ENCODE measurements at regions not wholly inside any gene's neighbourhood (a gene's known extent, or its start where the extent isn't known, plus 50 kb on each side); places are given as distances from the start of the nearest gene placed in this dataset.

- Histone ChIP-seq H3K27ac (ENCODE audit: control insufficient read depth, insufficient read depth) (no peak overlapping the region), H3K9me3 (replicated peaks; ENCODE audit: control insufficient read depth, insufficient read depth, low read length) (no peaks in the 10 kb centered on the region), H3K4me2 (ENCODE audit: control insufficient read depth, insufficient read depth) (no peak overlapping the region), H4K20me1 (ENCODE audit: control insufficient read depth, insufficient read depth) (no peaks in the 10 kb centered on the region), H3K79me2 (ENCODE audit: control insufficient read depth, insufficient read depth, low read length) (no peaks in the 10 kb centered on the region), H3K27me3 (replicated peaks in 1 of 2; ENCODE audit: control insufficient read depth in 2 of 2, insufficient read depth in 2 of 2, low read length in 1 of 2) (no peaks in the 10 kb centered on the region), H3K4me1 (ENCODE audit: control insufficient read depth, insufficient read depth, low read length) (no peaks in the 10 kb centered on the region), H2AFZ (ENCODE audit: control insufficient read depth, low read depth, low read length) (no peak overlapping the region), H3K9ac (ENCODE audit: control insufficient read depth, insufficient read depth, low read length) (no peak overlapping the region), H3K4me3 (no peak overlapping the region), H3K36me3 (ENCODE audit: control insufficient read depth in 2 of 2, insufficient read depth in 2 of 2, low read length in 1 of 2) (no peaks in the 10 kb centered on the region)
- in situ Hi-C loops (cut with MboI): no loop called here
- WGBS (ENCODE audit: insufficient coverage, insufficient replicate concordance, low lambda C conversion rate, missing lambda C conversion rate): 0% methylated on average over 1 of the region's 1 CpG
- BruUV-seq (replicated peaks): no TSS peak
- ChIA-PET POLR2A (no interaction called here), RAD21 (ENCODE audit: unreplicated experiment) (interaction anchor here (0.6 to 1.2 kb wide), 2 partner anchors 15 to 147 kb away, joined by 4 read pairs; no protein-coding TSS in a partner anchor), CTCF (no interaction called here), SMC1A (ENCODE audit: uncharacterized antibody, unreplicated experiment) (no interaction called here)
- intact Hi-C loops (cut with micrococcal nuclease; ENCODE audit: unreplicated experiment): no loop called here
- DNase-seq (ENCODE audit: low read depth, low spot score) (no peak), ATAC-seq (no peak), FAIRE-seq (no peak)
- TF ChIP-seq CREB1 (IDR thresholded peaks at IDR 0.05; ENCODE audit: low read depth) (no peak), LARP7 (IDR thresholded peaks at IDR 0.05) (no peak), HDGF (IDR thresholded peaks at IDR 0.05) (no peak), ZNF24 (IDR thresholded peaks at IDR 0.05) (no peak), PRDM15 (CRISPR knock-in tag; IDR thresholded peaks at IDR 0.05) (no peak), ZBTB33 (IDR thresholded peaks at IDR 0.05) (no peak), KDM1A (IDR thresholded peaks at IDR 0.05; ENCODE audit: borderline replicate concordance) (no peak), RBBP5 (conservative IDR thresholded peaks at IDR 0.05) (no peak), YBX1 (IDR thresholded peaks at IDR 0.05) (no peak), SP1 (IDR thresholded peaks at IDR 0.05; ENCODE audit: low read depth, low read length) (no peak), BRCA1 (IDR thresholded peaks at IDR 0.05; ENCODE audit: low read depth, low read length) (no peak), RB1 (IDR thresholded peaks at IDR 0.05; ENCODE audit: borderline replicate concordance) (no peak), USF1 (IDR thresholded peaks at IDR 0.05; ENCODE audit: borderline replicate concordance, extremely low read length, insufficient read depth, low read depth, low read length) (no peak), HSF1 (IDR thresholded peaks at IDR 0.05; ENCODE audit: low read depth, low read length) (no peak)
These were observed 354.9 kb upstream of the SPRY2 start for GRCh38 chr13:80695841-80696240.

All from GM12878 (cell line).